ENCODE measurements at regions not wholly inside any gene's neighbourhood (a gene's known extent, or its start where the extent isn't known, plus 50 kb on each side); places are given as distances from the start of the nearest gene placed in this dataset.

DNA sequence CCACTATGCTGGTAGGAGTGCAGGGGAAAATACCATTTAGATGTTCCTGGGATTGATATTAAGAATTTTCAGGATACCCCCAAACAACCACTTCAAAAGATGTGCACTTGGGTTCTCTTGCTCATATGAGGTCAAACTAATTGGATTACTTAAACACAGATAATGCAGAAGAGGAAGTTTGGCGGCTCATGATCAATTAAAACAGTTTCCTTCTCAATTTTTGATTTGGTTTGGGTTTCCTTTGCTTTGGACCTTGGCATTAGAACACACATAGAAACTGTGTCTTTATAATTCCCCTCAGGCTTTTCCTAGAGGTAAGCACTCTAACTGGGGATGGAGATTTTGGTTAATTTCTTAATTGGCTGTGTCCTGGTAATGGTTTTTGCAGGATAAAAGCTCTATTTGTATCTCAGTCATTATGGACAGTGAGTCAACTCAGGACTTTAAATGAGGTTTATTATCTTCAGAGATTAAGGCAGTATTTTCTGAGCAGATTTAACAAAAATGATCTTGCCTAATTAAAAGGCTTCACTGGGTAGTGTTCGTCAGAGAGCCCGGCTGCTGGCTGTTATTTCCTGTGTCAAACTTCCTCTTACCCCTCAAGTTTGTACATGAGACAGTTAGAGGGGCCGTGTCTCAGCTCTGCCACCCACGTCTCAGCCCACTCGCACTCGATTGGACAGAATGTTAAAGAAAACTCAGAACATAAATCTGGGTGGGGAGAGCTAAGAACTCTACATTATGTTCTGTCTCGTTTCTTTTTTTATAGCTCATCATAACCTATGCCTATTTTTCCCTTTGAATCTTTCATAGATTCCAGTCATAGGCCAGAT, 50.3 kb upstream of the PREP start:
- no peak overlapping the region for H3K4me3 ChIP-seq
- no peak for DNase-seq (ENCODE audit: low spot score)
- no peak overlapping the region for H3K27ac ChIP-seq

More for the DNA sequence above, 50.3 kb upstream of the PREP start:
- Histone ChIP-seq H3K36me3 (no peaks in the 10 kb centered on the region), H3K27me3 (no peaks in the 10 kb centered on the region), H3K9me3 (no peaks in the 10 kb centered on the region), H3K4me1 (no peaks in the 10 kb centered on the region)
- TF ChIP-seq, protein P1, sequence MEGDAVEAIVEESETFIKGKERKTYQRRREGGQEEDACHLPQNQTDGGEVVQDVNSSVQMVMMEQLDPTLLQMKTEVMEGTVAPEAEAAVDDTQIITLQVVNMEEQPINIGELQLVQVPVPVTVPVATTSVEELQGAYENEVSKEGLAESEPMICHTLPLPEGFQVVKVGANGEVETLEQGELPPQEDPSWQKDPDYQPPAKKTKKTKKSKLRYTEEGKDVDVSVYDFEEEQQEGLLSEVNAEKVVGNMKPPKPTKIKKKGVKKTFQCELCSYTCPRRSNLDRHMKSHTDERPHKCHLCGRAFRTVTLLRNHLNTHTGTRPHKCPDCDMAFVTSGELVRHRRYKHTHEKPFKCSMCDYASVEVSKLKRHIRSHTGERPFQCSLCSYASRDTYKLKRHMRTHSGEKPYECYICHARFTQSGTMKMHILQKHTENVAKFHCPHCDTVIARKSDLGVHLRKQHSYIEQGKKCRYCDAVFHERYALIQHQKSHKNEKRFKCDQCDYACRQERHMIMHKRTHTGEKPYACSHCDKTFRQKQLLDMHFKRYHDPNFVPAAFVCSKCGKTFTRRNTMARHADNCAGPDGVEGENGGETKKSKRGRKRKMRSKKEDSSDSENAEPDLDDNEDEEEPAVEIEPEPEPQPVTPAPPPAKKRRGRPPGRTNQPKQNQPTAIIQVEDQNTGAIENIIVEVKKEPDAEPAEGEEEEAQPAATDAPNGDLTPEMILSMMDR (IDR thresholded peaks at IDR 0.05): no peak
